ENCODE measurements at regions not wholly inside any gene's neighbourhood (a gene's known extent, or its start where the extent isn't known, plus 50 kb on each side); places are given as distances from the start of the nearest gene placed in this dataset.

DNA sequence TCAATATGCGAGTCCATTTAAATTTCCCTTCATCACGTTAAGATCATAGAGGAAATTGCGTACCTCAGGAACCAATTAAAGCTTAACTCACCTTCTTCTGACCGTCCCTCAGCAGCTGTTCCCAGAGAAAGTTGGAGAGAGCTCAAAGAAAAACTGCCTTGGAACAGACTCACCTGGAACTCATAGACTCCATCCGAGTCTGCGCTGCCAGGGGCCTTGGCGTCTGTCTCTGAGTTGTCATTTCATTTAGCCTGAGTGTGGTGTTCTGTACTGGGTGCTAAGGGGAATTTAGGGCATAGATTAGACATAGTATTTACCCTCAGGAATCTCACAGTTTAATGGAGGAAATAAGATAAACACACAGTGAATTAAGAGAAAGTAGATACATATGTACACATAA is 892.7 kb downstream of the TLE1 start:
- H3K9me3 ChIP-seq: peaks cover 0 to 5% (median 2%) of the 10 kb centered on the region in 4 donors
- no peak for ATAC-seq (ENCODE audit: low FRiP score in 2 of 2)
- DNase-seq: no peak
- TF ChIP-seq EP300 (IDR thresholded peaks at IDR 0.05): no peak
- no peak for TF ChIP-seq POLR2AphosphoS5 (IDR thresholded peaks at IDR 0.05)
- TF ChIP-seq POLR2A (IDR thresholded peaks at IDR 0.05): no peak
- TF ChIP-seq CTCF (IDR thresholded peaks at IDR 0.05): no peak
- peak overlapping the region in 1 of 4 donors; percentile 23 for H3K27ac ChIP-seq
- WGBS, 2 donors: 76 to 79% methylated on average over 7 of the region's 7 CpGs
- H3K27me3 ChIP-seq: no peaks in the 10 kb centered on the region
- no peaks in the 10 kb centered on the region for H3K4me1 ChIP-seq
- no peaks in the 10 kb centered on the region for H3K36me3 ChIP-seq
- no peak overlapping the region for H3K4me3 ChIP-seq

DNA sequence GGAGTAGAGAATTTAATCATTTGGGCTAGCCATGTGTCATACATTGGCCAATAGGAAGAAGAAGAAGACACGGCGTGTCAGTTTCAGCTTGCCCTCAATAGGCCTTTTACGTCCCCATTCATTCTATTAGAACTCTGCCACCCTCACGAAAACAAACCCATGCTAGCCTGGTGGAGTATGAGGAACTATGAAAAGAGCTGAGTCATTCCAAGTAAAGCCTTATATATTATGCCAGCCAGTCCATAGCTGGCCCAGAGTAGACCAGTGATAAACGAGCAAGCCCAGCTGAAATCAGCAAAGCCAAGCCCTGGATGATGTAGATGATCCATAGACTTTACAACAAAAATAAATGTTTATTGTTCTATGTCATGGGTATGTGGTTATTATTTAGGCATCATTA is 895.1 kb downstream of the TLE1 start:
- no peaks in the 10 kb centered on the region for H3K9me3 ChIP-seq

DNA sequence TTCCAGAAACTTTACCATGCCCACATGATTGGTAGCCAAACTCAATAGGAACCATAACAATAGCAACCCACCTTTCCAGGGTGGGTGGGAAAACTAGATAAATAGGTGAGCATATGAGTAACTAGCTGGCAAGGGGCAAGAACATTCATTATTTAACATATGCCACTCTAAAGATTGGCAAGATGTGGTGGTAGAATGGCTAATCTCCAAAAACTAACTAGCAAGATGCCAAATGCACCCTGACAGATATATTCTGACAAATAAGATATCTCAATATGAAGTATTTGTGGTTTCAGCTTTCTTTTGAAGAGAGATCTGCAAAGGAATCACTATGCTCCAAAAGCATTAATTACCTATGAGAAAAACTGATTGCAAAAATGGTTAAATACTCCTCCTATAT is 895.6 kb downstream of the TLE1 start:
- Histone ChIP-seq H3K4me1 (no peaks in the 10 kb centered on the region), H3K27ac (no peak overlapping the region), H3K9me3 (no peaks in the 10 kb centered on the region), H3K36me3 (no peaks in the 10 kb centered on the region), H3K4me3 (no peak overlapping the region), H3K27me3 (no peaks in the 10 kb centered on the region)
- DNase-seq: no peak
- no peak for ATAC-seq (ENCODE audit: low FRiP score in 2 of 2)
- TF ChIP-seq CTCF (IDR thresholded peaks at IDR 0.05): no peak
- no peak for TF ChIP-seq EP300 (IDR thresholded peaks at IDR 0.05)
- no peak for TF ChIP-seq POLR2AphosphoS5 (IDR thresholded peaks at IDR 0.05)
- TF ChIP-seq POLR2A (IDR thresholded peaks at IDR 0.05): no peak

More for the DNA sequence above, 895.1 kb downstream of the TLE1 start:
- 75 to 79% methylated on average over 5 of the region's 5 CpGs for WGBS, 2 donors
- Histone ChIP-seq H3K4me1 (no peaks in the 10 kb centered on the region), H3K4me3 (no peak overlapping the region), H3K27ac (no peak overlapping the region), H3K27me3 (no peaks in the 10 kb centered on the region), H3K36me3 (no peaks in the 10 kb centered on the region)
- no peak for TF ChIP-seq POLR2AphosphoS5 (IDR thresholded peaks at IDR 0.05)
- no peak for TF ChIP-seq CTCF (IDR thresholded peaks at IDR 0.05)
- ATAC-seq (ENCODE audit: low FRiP score in 2 of 2): no peak
- no peak for DNase-seq

- no peak overlapping the region for H3K4me3 ChIP-seq
- DNase-seq: no peak
- WGBS, 2 donors: 74 to 75% methylated on average over 3 of the region's 3 CpGs
- H3K27me3 ChIP-seq: no peaks in the 10 kb centered on the region
- H3K36me3 ChIP-seq: no peaks in the 10 kb centered on the region
- H3K27ac ChIP-seq: no peak overlapping the region
- no peaks in the 10 kb centered on the region for H3K4me1 ChIP-seq
- TF ChIP-seq EP300 (IDR thresholded peaks at IDR 0.05) (no peak), CTCF (IDR thresholded peaks at IDR 0.05) (no peak), POLR2A (IDR thresholded peaks at IDR 0.05) (no peak), POLR2AphosphoS5 (IDR thresholded peaks at IDR 0.05) (peak in 1 of 2 donors; percentile 30)
- no peaks in the 10 kb centered on the region for H3K9me3 ChIP-seq
- peak in 1 of 2 donors; percentile 24 for ATAC-seq (ENCODE audit: low FRiP score in 2 of 2)
These were observed 896.6 kb downstream of the TLE1 start for GRCh38 chr9:80792726-80793125.

GRCh38 chr9:80791836-80792235 is 897.5 kb downstream of the TLE1 start:
- TF ChIP-seq POLR2A (IDR thresholded peaks at IDR 0.05): no peak
- TF ChIP-seq EP300 (IDR thresholded peaks at IDR 0.05): no peak
- TF ChIP-seq CTCF (IDR thresholded peaks at IDR 0.05): no peak
- no peak for TF ChIP-seq POLR2AphosphoS5 (IDR thresholded peaks at IDR 0.05)
- ATAC-seq (ENCODE audit: low FRiP score in 2 of 2): no peak
- no peaks in the 10 kb centered on the region for H3K9me3 ChIP-seq
- no peaks in the 10 kb centered on the region for H3K4me1 ChIP-seq
- 37 to 51% methylated on average over 2 of the region's 2 CpGs for WGBS, 2 donors
- no peak for DNase-seq
- no peak overlapping the region for H3K4me3 ChIP-seq
- no peaks in the 10 kb centered on the region for H3K27me3 ChIP-seq
- no peak overlapping the region for H3K27ac ChIP-seq
- no peaks in the 10 kb centered on the region for H3K36me3 ChIP-seq

Measured in upper lobe of left lung (tissue), 6 donors.